ENCODE measurements at regions not wholly inside any gene's neighbourhood (a gene's known extent, or its start where the extent isn't known, plus 50 kb on each side); places are given as distances from the start of the nearest gene placed in this dataset.

DNA sequence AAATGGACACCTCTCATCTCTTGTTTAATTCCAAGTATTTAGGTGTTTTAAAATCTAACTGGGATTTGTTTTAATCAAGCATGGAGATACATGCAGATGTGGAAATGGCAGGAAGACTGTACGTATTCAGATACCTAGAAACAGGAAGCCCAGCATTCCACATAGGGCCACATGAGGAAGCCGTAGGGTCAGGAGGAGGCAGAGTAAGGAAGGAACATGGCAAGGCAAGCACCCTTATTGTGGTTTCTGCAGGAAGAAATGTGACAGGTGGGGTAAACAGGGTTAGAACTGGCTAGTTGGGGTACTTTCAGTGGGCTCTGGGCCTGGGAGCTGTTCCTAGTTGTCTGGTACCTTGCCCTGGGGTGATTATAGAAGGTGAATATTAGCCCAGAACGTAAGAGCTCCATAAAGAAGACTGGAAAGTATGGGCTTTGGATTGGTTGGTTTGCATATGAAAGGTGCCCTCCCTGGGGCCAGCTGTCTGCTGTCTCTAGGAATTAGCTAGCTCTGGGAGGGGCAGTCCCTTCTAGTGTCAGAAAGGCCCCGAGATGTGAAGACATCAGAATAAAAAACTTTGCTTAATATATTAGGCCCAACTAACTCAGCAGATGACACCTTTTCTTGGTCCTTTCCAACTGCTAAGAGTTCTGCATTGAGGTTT lies 107.7 kb upstream of the CADPS start:
- FAIRE-seq (peak; percentile 62), DNase-seq (ENCODE audit: low read depth in 1 of 2, low spot score in 2 of 2) (no peak)
- Histone ChIP-seq H3K4me1 (replicated peaks in 1 of 4; ENCODE audit: control insufficient read depth in 3 of 4, insufficient read depth in 4 of 4, low read length in 3 of 4) (peaks cover 0 to 15% (median 3%) of the 10 kb centered on the region in 4 experiments; a peak in 3 of 7 replicates), H3K18ac (ENCODE audit: extremely low read depth, low read length) (no peak overlapping the region), H3K9ac (replicated peaks in 1 of 4; ENCODE audit: extremely low read depth in 1 of 4, low read depth in 3 of 4, low read length in 3 of 4) (no peak overlapping the region), H2AK5ac (ENCODE audit: low read depth, low read length) (no peak overlapping the region), H3K14ac (ENCODE audit: insufficient read length) (no peak overlapping the region), H3K4me3 (ENCODE audit: extremely low read depth in 1 of 4, insufficient read depth in 2 of 4, low read depth in 3 of 4, low read length in 4 of 4) (no peak overlapping the region), H4K5ac (ENCODE audit: insufficient read length, low read depth, low read length) (no peak overlapping the region), H3K56ac (replicated peaks; ENCODE audit: insufficient read length, low read depth, low read length) (no peak overlapping the region), H3K79me1 (ENCODE audit: low read depth, low read length) (no peaks in the 10 kb centered on the region; the same call in 1 of the 2 replicates), H3K27me3 (replicated peaks in 1 of 4; ENCODE audit: control insufficient read depth in 3 of 4, extremely low read depth in 1 of 4, insufficient read depth in 3 of 4, low read length in 3 of 4) (no peaks in the 10 kb centered on the region), H4K8ac (ENCODE audit: extremely low read depth, insufficient read depth, low read length) (no peak overlapping the region), H2BK120ac (replicated peaks; ENCODE audit: low read depth, low read length) (no peak overlapping the region), H2BK12ac (ENCODE audit: low read depth, low read length) (no peak overlapping the region), H3K4ac (replicated peaks; ENCODE audit: insufficient read length, low read depth, low read length) (no peak overlapping the region), H3K27ac (ENCODE audit: low read depth, low read length) (no peak overlapping the region; the same call in 1 of the 2 replicates), H3K23me2 (ENCODE audit: low read depth, low read length) (no peaks in the 10 kb centered on the region), H3K23ac (ENCODE audit: insufficient read length) (no peak overlapping the region), H3K9me3 (ENCODE audit: insufficient read depth in 2 of 2, low read depth in 1 of 2, low read length in 1 of 2) (no peaks in the 10 kb centered on the region), H3K36me3 (ENCODE audit: control insufficient read depth in 2 of 4, insufficient read depth in 4 of 4, low read length in 3 of 4) (peaks cover 0 to 35% (median 8%) of the 10 kb centered on the region in 4 experiments; a peak in 5 of 8 replicates), H2AFZ (ENCODE audit: low read length) (no peak overlapping the region), H2BK5ac (ENCODE audit: low read depth, low read length) (0 out of 2 replicates have a peak overlapping the region, but pooled peaks have one; percentile 28), H4K91ac (replicated peaks; ENCODE audit: insufficient read length, low read length) (no peak overlapping the region), H2BK15ac (ENCODE audit: low read length) (no peak overlapping the region), H3K4me2 (ENCODE audit: insufficient read depth in 1 of 2, low read depth in 2 of 2, low read length in 2 of 2) (peak overlapping the region; percentile 51 to 53; a peak in 3 of 4 replicates), H3K79me2 (ENCODE audit: control insufficient read depth in 1 of 2, insufficient read depth in 2 of 2, low read length in 2 of 2) (no peaks in the 10 kb centered on the region), H2BK20ac (ENCODE audit: low read length) (no peak overlapping the region), H4K20me1 (replicated peaks in 1 of 2; ENCODE audit: control insufficient read depth in 1 of 2, insufficient read depth in 2 of 2, low read length in 2 of 2) (no peaks in the 10 kb centered on the region)
- POLR2A ChIA-PET (ENCODE audit: partially characterized antibody) = interaction anchor here (0.9 to 1.9 kb wide), 5 partner anchors 8 to 245 kb away, joined by 3 to 5 read pairs (median 3); no protein-coding TSS in a partner anchor
- TF ChIP-seq TCF12 (IDR thresholded peaks at IDR 0.05; ENCODE audit: low read depth, low read length) (0 out of 2 replicates have a peak, but pooled peaks have one; percentile 11), PHF8 (conservative IDR thresholded peaks at IDR 0.05; ENCODE audit: low read depth, low read length) (no peak), HDAC2 (IDR thresholded peaks at IDR 0.05; ENCODE audit: borderline replicate concordance in 1 of 2, low read depth in 2 of 2, low read length in 2 of 2) (0 out of 4 replicates have a peak, but pooled peaks of 1 of the 2 experiments have one; percentile 24), SIN3A (conservative IDR thresholded peaks at IDR 0.05 in 1 of 2, IDR thresholded peaks at IDR 0.05 in 1 of 2; ENCODE audit: low read depth in 1 of 2, low read length in 2 of 2) (0 out of 4 replicates have a peak, but pooled peaks have one; percentile 27 to 62), FOSL1 (IDR thresholded peaks at IDR 0.05; ENCODE audit: insufficient read depth, low read depth, low read length) (no peak), POU5F1 (IDR thresholded peaks at IDR 0.05; ENCODE audit: low read depth, low read length) (0 out of 2 replicates have a peak, but pooled peaks have one; percentile 62)
- WGBS, 2 experiments (ENCODE audit: extremely low coverage in 1 of 2, insufficient coverage in 1 of 2, insufficient read length in 1 of 2, insufficient replicate concordance in 2 of 2, low coverage in 1 of 2, low lambda C conversion rate in 2 of 2, missing lambda C conversion rate in 1 of 2) = 58% methylated on average over 4 of the region's 4 CpGs; no CpG with 5 or more reads in 1 of the 2 experiments
- CTCF ChIA-PET (ENCODE audit: partially characterized antibody) = interaction anchor here (0.6 to 1.6 kb wide), 6 partner anchors 8 to 644 kb away, joined by 3 to 4 read pairs (median 3); no protein-coding TSS in a partner anchor
